Activated naive CD4-positive, alpha-beta T cell treated with anti-CD3 and anti-CD28 coated beads, Interleukin-2, amount 50 U/mL, for 24 hours (primary cell): ENCODE measurements at regions not wholly inside any gene's neighbourhood (a gene's known extent, or its start where the extent isn't known, plus 50 kb on each side); places are given as distances from the start of the nearest gene placed in this dataset.

Experiments used
- H3K27ac Mint-ChIP-seq: one replicate; pipeline ENCODE4 v1.8.0; 2021; ENCODE audit warnings: mild to moderate bottlenecking, mixed read lengths
- H3K27me3 Mint-ChIP-seq: one replicate; pipeline ENCODE4 v1.8.0; 2021; ENCODE audit warnings: mixed read lengths
- H3K36me3 Mint-ChIP-seq: one replicate; pipeline ENCODE4 v1.8.0; 2021; ENCODE audit warnings: mixed read lengths
- H3K4me1 Mint-ChIP-seq: one replicate; pipeline ENCODE4 v1.8.0; 2021; ENCODE audit warnings: mixed read lengths
- H3K4me3 Mint-ChIP-seq: one replicate; pipeline ENCODE4 v1.8.0; 2021; ENCODE audit warnings: mild to moderate bottlenecking, mixed read lengths
- H3K9me3 Mint-ChIP-seq: one replicate; pipeline ENCODE4 v1.8.0; 2021; ENCODE audit warnings: mixed read lengths

GRCh38 chr10:57963546-57963945, 304.1 kb downstream of the IPMK start:
- Mint-ChIP-seq H3K36me3 (no peaks in the 10 kb centered on the region), H3K27me3 (no peaks in the 10 kb centered on the region), H3K9me3 (no peaks in the 10 kb centered on the region), H3K27ac (no peak overlapping the region), H3K4me3 (no peak overlapping the region), H3K4me1 (no peaks in the 10 kb centered on the region)

GRCh38 chr10:57962839-57963238, 304.9 kb downstream of the IPMK start:
- H3K9me3 Mint-ChIP-seq, result no peaks in the 10 kb centered on the region
- H3K36me3 Mint-ChIP-seq, result no peaks in the 10 kb centered on the region
- no peaks in the 10 kb centered on the region for H3K27me3 Mint-ChIP-seq
- H3K27ac Mint-ChIP-seq, result no peak overlapping the region
- no peaks in the 10 kb centered on the region for H3K4me1 Mint-ChIP-seq
- no peak overlapping the region for H3K4me3 Mint-ChIP-seq

- no peaks in the 10 kb centered on the region for H3K9me3 Mint-ChIP-seq
- H3K27ac Mint-ChIP-seq, result no peak overlapping the region
- no peak overlapping the region for H3K4me3 Mint-ChIP-seq
- H3K4me1 Mint-ChIP-seq, result no peaks in the 10 kb centered on the region
- H3K27me3 Mint-ChIP-seq, result no peaks in the 10 kb centered on the region
- H3K36me3 Mint-ChIP-seq, result no peaks in the 10 kb centered on the region
Observed at GRCh38 chr10:57961487-57961886, 306.2 kb downstream of the IPMK start.

- Mint-ChIP-seq H3K9me3 (no peaks in the 10 kb centered on the region), H3K4me3 (no peak overlapping the region), H3K27me3 (no peaks in the 10 kb centered on the region), H3K27ac (no peak overlapping the region), H3K4me1 (no peaks in the 10 kb centered on the region), H3K36me3 (no peaks in the 10 kb centered on the region)
Observed at GRCh38 chr10:57960406-57960805, 307.3 kb downstream of the IPMK start.

GRCh38 chr10:57959318-57960006, 308.2 kb downstream of the IPMK start:
- Mint-ChIP-seq H3K4me3 (no peak overlapping the region), H3K9me3 (no peaks in the 10 kb centered on the region), H3K27ac (no peak overlapping the region), H3K36me3 (no peaks in the 10 kb centered on the region), H3K4me1 (no peaks in the 10 kb centered on the region), H3K27me3 (no peaks in the 10 kb centered on the region)

- Mint-ChIP-seq H3K4me3 (no peak overlapping the region), H3K4me1 (no peaks in the 10 kb centered on the region), H3K27me3 (peaks cover 1% of the 10 kb centered on the region), H3K36me3 (no peaks in the 10 kb centered on the region), H3K9me3 (no peaks in the 10 kb centered on the region), H3K27ac (no peak overlapping the region)
Observed at GRCh38 chr10:57955076-57955475, 312.6 kb downstream of the IPMK start.

GRCh38 chr10:57952741-57953140, 315.0 kb downstream of the IPMK start:
- H3K9me3 Mint-ChIP-seq, result no peaks in the 10 kb centered on the region

GRCh38 chr10:57950442-57950974, 317.2 kb downstream of the IPMK start:
- Mint-ChIP-seq H3K27ac (no peak overlapping the region), H3K4me1 (no peaks in the 10 kb centered on the region)

More at GRCh38 chr10:57952741-57953140, 315.0 kb downstream of the IPMK start:
- H3K27ac Mint-ChIP-seq, result no peak overlapping the region
- no peaks in the 10 kb centered on the region for H3K4me1 Mint-ChIP-seq
- peaks cover 1% of the 10 kb centered on the region for H3K27me3 Mint-ChIP-seq
- H3K36me3 Mint-ChIP-seq, result no peaks in the 10 kb centered on the region
- no peak overlapping the region for H3K4me3 Mint-ChIP-seq

GRCh38 chr10:57948796-57949195, 318.9 kb downstream of the IPMK start:
- Mint-ChIP-seq H3K4me3 (no peak overlapping the region), H3K27me3 (peaks cover 1% of the 10 kb centered on the region), H3K9me3 (no peaks in the 10 kb centered on the region), H3K36me3 (no peaks in the 10 kb centered on the region), H3K4me1 (no peaks in the 10 kb centered on the region), H3K27ac (no peak overlapping the region)

More at GRCh38 chr10:57950442-57950974, 317.2 kb downstream of the IPMK start:
- H3K27me3 Mint-ChIP-seq, result peaks cover 1% of the 10 kb centered on the region
- no peak overlapping the region for H3K4me3 Mint-ChIP-seq
- no peaks in the 10 kb centered on the region for H3K9me3 Mint-ChIP-seq
- no peaks in the 10 kb centered on the region for H3K36me3 Mint-ChIP-seq

- Mint-ChIP-seq H3K4me1 (no peaks in the 10 kb centered on the region), H3K27me3 (no peaks in the 10 kb centered on the region), H3K4me3 (no peak overlapping the region), H3K9me3 (no peaks in the 10 kb centered on the region), H3K36me3 (no peaks in the 10 kb centered on the region), H3K27ac (no peak overlapping the region)
Observed at GRCh38 chr10:57946833-57947232, 320.9 kb downstream of the IPMK start.

GRCh38 chr10:57943701-57944100, 324.0 kb downstream of the IPMK start:
- no peaks in the 10 kb centered on the region for H3K4me1 Mint-ChIP-seq
- no peaks in the 10 kb centered on the region for H3K36me3 Mint-ChIP-seq
- H3K9me3 Mint-ChIP-seq, result no peaks in the 10 kb centered on the region
- H3K4me3 Mint-ChIP-seq, result no peak overlapping the region
- H3K27me3 Mint-ChIP-seq, result peaks cover 1% of the 10 kb centered on the region
- no peak overlapping the region for H3K27ac Mint-ChIP-seq

- no peaks in the 10 kb centered on the region for H3K4me1 Mint-ChIP-seq
- no peaks in the 10 kb centered on the region for H3K27me3 Mint-ChIP-seq
- H3K27ac Mint-ChIP-seq, result no peak overlapping the region
- H3K4me3 Mint-ChIP-seq, result no peak overlapping the region
- H3K9me3 Mint-ChIP-seq, result no peaks in the 10 kb centered on the region
- H3K36me3 Mint-ChIP-seq, result no peaks in the 10 kb centered on the region
Observed at GRCh38 chr10:57925045-57925444, 342.6 kb downstream of the IPMK start.

GRCh38 chr10:57921140-57921539, 346.6 kb downstream of the IPMK start:
- Mint-ChIP-seq H3K4me3 (no peak overlapping the region), H3K9me3 (no peaks in the 10 kb centered on the region), H3K27me3 (no peaks in the 10 kb centered on the region), H3K4me1 (no peaks in the 10 kb centered on the region), H3K27ac (no peak overlapping the region), H3K36me3 (no peaks in the 10 kb centered on the region)

GRCh38 chr10:57919864-57920263, 347.8 kb downstream of the IPMK start:
- H3K27me3 Mint-ChIP-seq, result no peaks in the 10 kb centered on the region
- no peaks in the 10 kb centered on the region for H3K4me1 Mint-ChIP-seq
- H3K4me3 Mint-ChIP-seq, result no peak overlapping the region
- no peaks in the 10 kb centered on the region for H3K36me3 Mint-ChIP-seq
- H3K27ac Mint-ChIP-seq, result no peak overlapping the region
- H3K9me3 Mint-ChIP-seq, result no peaks in the 10 kb centered on the region

GRCh38 chr10:57917019-57917418, 350.7 kb downstream of the IPMK start:
- H3K4me3 Mint-ChIP-seq, result no peak overlapping the region
- no peaks in the 10 kb centered on the region for H3K9me3 Mint-ChIP-seq
- no peaks in the 10 kb centered on the region for H3K4me1 Mint-ChIP-seq

GRCh38 chr10:57905861-57906260, 361.8 kb downstream of the IPMK start:
- Mint-ChIP-seq H3K9me3 (no peaks in the 10 kb centered on the region), H3K4me1 (no peaks in the 10 kb centered on the region), H3K36me3 (no peaks in the 10 kb centered on the region), H3K27me3 (no peaks in the 10 kb centered on the region), H3K4me3 (no peak overlapping the region), H3K27ac (no peak overlapping the region)

More at GRCh38 chr10:57917019-57917418, 350.7 kb downstream of the IPMK start:
- Mint-ChIP-seq H3K27ac (no peak overlapping the region), H3K36me3 (no peaks in the 10 kb centered on the region), H3K27me3 (no peaks in the 10 kb centered on the region)

GRCh38 chr10:57905010-57905409, 362.7 kb downstream of the IPMK start:
- no peaks in the 10 kb centered on the region for H3K36me3 Mint-ChIP-seq
- H3K27me3 Mint-ChIP-seq, result no peaks in the 10 kb centered on the region
- no peak overlapping the region for H3K4me3 Mint-ChIP-seq
- H3K4me1 Mint-ChIP-seq, result no peaks in the 10 kb centered on the region
- no peak overlapping the region for H3K27ac Mint-ChIP-seq
- no peaks in the 10 kb centered on the region for H3K9me3 Mint-ChIP-seq
